Fibroblast of lung (primary cell): ENCODE measurements at regions not wholly inside any gene's neighbourhood (a gene's known extent, or its start where the extent isn't known, plus 50 kb on each side); places are given as distances from the start of the nearest gene placed in this dataset.

Experiments
- EZH2 ChIP-seq: IDR thresholded peaks from 2 replicates; pipeline ENCODE4 v1.5.1; 2012; ENCODE audit warnings: low read length, control low read depth, mild to moderate bottlenecking; ENCODE audit errors: missing control alignments
- TF ChIP-seq, protein P1 (sequence below), 2 donors: IDR thresholded peaks in 1 of 2; conservative IDR thresholded peaks in 1 of 2; 1 replicate in 1 of 2; 2 replicates in 1 of 2; pipeline ENCODE4 v1.5.1; 2011 to 2012; ENCODE audit warnings: low read length in 2 of 2, control low read depth in 1 of 2, inconsistent platforms in 1 of 2, low read depth in 1 of 2, mild to moderate bottlenecking in 1 of 2

DNA sequence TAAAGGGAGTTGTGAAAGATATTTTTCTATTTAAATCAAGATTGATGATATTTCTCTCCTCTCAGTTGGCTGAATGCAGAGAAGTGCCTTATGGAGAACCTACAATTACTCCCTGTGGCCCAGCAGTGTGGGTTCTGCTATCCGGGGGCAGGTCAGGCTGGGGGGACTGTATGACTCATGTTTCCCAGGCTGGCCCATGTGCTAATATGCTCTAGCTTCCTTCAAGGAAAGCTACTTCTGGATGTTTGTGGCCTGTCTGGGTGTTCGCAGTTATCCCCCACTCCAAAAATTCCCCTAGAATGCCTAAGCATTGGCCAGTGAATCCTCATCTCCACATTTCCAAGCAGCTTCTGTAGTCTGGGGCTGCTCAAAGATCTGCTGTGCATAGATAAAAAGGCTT is 58.9 kb upstream of the SPP1 start:
- TF ChIP-seq EZH2, result no peak
- TF ChIP-seq, protein P1, sequence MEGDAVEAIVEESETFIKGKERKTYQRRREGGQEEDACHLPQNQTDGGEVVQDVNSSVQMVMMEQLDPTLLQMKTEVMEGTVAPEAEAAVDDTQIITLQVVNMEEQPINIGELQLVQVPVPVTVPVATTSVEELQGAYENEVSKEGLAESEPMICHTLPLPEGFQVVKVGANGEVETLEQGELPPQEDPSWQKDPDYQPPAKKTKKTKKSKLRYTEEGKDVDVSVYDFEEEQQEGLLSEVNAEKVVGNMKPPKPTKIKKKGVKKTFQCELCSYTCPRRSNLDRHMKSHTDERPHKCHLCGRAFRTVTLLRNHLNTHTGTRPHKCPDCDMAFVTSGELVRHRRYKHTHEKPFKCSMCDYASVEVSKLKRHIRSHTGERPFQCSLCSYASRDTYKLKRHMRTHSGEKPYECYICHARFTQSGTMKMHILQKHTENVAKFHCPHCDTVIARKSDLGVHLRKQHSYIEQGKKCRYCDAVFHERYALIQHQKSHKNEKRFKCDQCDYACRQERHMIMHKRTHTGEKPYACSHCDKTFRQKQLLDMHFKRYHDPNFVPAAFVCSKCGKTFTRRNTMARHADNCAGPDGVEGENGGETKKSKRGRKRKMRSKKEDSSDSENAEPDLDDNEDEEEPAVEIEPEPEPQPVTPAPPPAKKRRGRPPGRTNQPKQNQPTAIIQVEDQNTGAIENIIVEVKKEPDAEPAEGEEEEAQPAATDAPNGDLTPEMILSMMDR (conservative IDR thresholded peaks at IDR 0.05 in 1 of 2, IDR thresholded peaks at IDR 0.05 in 1 of 2; ENCODE audit: low read depth in 1 of 2, low read length in 2 of 2), result no peak
